ELF-1 (cell line): ENCODE measurements at regions not wholly inside any gene's neighbourhood (a gene's known extent, or its start where the extent isn't known, plus 50 kb on each side); places are given as distances from the start of the nearest gene placed in this dataset.

ENCODE experiments used
- DNase-seq: peaks from one replicate; pipeline ENCODE4 v3.0.0-alpha.2; 2016; ENCODE audit warnings: low read depth, low spot score

GRCh38 chr2:236947896-236948295 is 137.8 kb upstream of the COPS8 start:
- no peak for DNase-seq

GRCh38 chr2:236949089-236949905 is 136.4 kb upstream of the COPS8 start:
- no peak for DNase-seq

- DNase-seq = no peak
Measured at GRCh38 chr2:236951830-236952475, 133.7 kb upstream of the COPS8 start.

GRCh38 chr2:236954641-236955040 is 131.0 kb upstream of the COPS8 start:
- DNase-seq = no peak

GRCh38 chr2:236955521-236956030 is 130.1 kb upstream of the COPS8 start:
- peak; percentile 84 for DNase-seq

- DNase-seq = no peak
Measured at GRCh38 chr2:236956031-236956618, 129.6 kb upstream of the COPS8 start.

- DNase-seq = peak; percentile 38
Measured at GRCh38 chr2:236956641-236957040, 129.0 kb upstream of the COPS8 start.

- DNase-seq = no peak
Measured at GRCh38 chr2:236959036-236959435, 126.7 kb upstream of the COPS8 start.

- no peak for DNase-seq
Measured at GRCh38 chr2:236959876-236960275, 125.8 kb upstream of the COPS8 start.

GRCh38 chr2:236960531-236960930 is 125.2 kb upstream of the COPS8 start:
- DNase-seq = no peak

GRCh38 chr2:236962816-236963215 is 122.9 kb upstream of the COPS8 start:
- no peak for DNase-seq

GRCh38 chr2:236963631-236964182 is 122.0 kb upstream of the COPS8 start:
- DNase-seq = no peak

- no peak for DNase-seq
Measured at GRCh38 chr2:236964291-236964690, 121.4 kb upstream of the COPS8 start.

- no peak for DNase-seq
Measured at GRCh38 chr2:236965021-236965840, 120.5 kb upstream of the COPS8 start.

- DNase-seq = no peak
Measured at GRCh38 chr2:236965841-236966096, 119.9 kb upstream of the COPS8 start.

- no peak for DNase-seq
Measured at GRCh38 chr2:236967499-236967783, 118.2 kb upstream of the COPS8 start.

- DNase-seq = no peak
Measured at GRCh38 chr2:236968101-236968879, 117.4 kb upstream of the COPS8 start.

- no peak for DNase-seq
Measured at GRCh38 chr2:236968880-236969534, 116.7 kb upstream of the COPS8 start.

GRCh38 chr2:236969767-236970655 is 115.7 kb upstream of the COPS8 start:
- no peak for DNase-seq

GRCh38 chr2:236970656-236971010 is 115.1 kb upstream of the COPS8 start:
- no peak for DNase-seq
